ENCODE measurements at regions not wholly inside any gene's neighbourhood (a gene's known extent, or its start where the extent isn't known, plus 50 kb on each side); places are given as distances from the start of the nearest gene placed in this dataset.

GRCh38 chrX:2552621-2553201 is 51.9 kb upstream of the DHRSX start (continued):
- TF ChIP-seq FOXS1 (CRISPR knock-in tag; IDR thresholded peaks at IDR 0.05), result no peak
- no peak for TF ChIP-seq MAZ (IDR thresholded peaks at IDR 0.05; ENCODE audit: borderline replicate concordance, low read depth, low read length)
- TF ChIP-seq FOSL2 (IDR thresholded peaks at IDR 0.05), result no peak
- peak; percentile 51; the same call in 1 of the 2 replicates for TF ChIP-seq FOSL2 (CRISPR knock-in tag; IDR thresholded peaks at IDR 0.05)
- TF ChIP-seq TP53 (CRISPR knock-in tag; IDR thresholded peaks at IDR 0.05), result no peak
- TF ChIP-seq CEBPB (IDR thresholded peaks at IDR 0.05), result peak; percentile 72 to 77; a peak in 3 of 4 replicates
- TF ChIP-seq USF2 (IDR thresholded peaks at IDR 0.05), result no peak
- no peak for TF ChIP-seq MYC (IDR thresholded peaks at IDR 0.05; ENCODE audit: borderline replicate concordance, low read length)
- no peak for TF ChIP-seq ZC3H11A (IDR thresholded peaks at IDR 0.05)
- TF ChIP-seq BCL3 (IDR thresholded peaks at IDR 0.05), result 0 out of 3 replicates have a peak, but pooled peaks have one; percentile 60
- no peak for TF ChIP-seq PBX3 (IDR thresholded peaks at IDR 0.05)
- no peak for TF ChIP-seq ATOH8 (CRISPR knock-in tag; IDR thresholded peaks at IDR 0.05; ENCODE audit: low read depth)
- no peak for TF ChIP-seq BHLHE40 (IDR thresholded peaks at IDR 0.05; ENCODE audit: low read depth, low read length)
- TF ChIP-seq HOXA7 (CRISPR knock-in tag; IDR thresholded peaks at IDR 0.05), result no peak
- no peak for TF ChIP-seq NR3C1 (IDR thresholded peaks at IDR 0.05)
- no peak for TF ChIP-seq CHD4 (IDR thresholded peaks at IDR 0.05; ENCODE audit: borderline replicate concordance)
- TF ChIP-seq HOXB13 (CRISPR knock-in tag; IDR thresholded peaks at IDR 0.05; ENCODE audit: low read depth), result no peak
- peak; percentile 33; the same call in 1 of the 2 replicates for TF ChIP-seq GATA3 (IDR thresholded peaks at IDR 0.05; ENCODE audit: borderline replicate concordance)
- TF ChIP-seq RCOR1 (IDR thresholded peaks at IDR 0.05; ENCODE audit: low read depth, low read length), result no peak
- peak; percentile 49 to 65; a peak in 2 of 5 replicates for TF ChIP-seq JUN (IDR thresholded peaks at IDR 0.05)
- no peak for TF ChIP-seq ZFP36 (IDR thresholded peaks at IDR 0.05; ENCODE audit: borderline replicate concordance, partially characterized antibody)
- TF ChIP-seq MAFK (IDR thresholded peaks at IDR 0.05; ENCODE audit: partially characterized antibody), result no peak
- TF ChIP-seq MAX (IDR thresholded peaks at IDR 0.05), result 0 out of 2 replicates have a peak, but pooled peaks have one; percentile 17

- ChIA-PET POLR2A (no interaction called here), CTCF (no interaction called here)
- WGBS (ENCODE audit: missing lambda C conversion rate), result 64% methylated on average over 8 of the region's 9 CpGs
- Histone ChIP-seq H3K4me3 (no peak overlapping the region), H3K4me1 (peaks cover 19% of the 10 kb centered on the region), H3K27ac (no peak overlapping the region), H3K4me2 (no peak overlapping the region), H3K9me3 (peaks cover 18% of the 10 kb centered on the region; the same call in 1 of the 3 replicates)
- no peak for ATAC-seq
- no peak for FAIRE-seq
- no peak for DNase-seq (ENCODE audit: low read depth in 1 of 2, low spot score in 1 of 2)
- TF ChIP-seq RNF2 (IDR thresholded peaks at IDR 0.05; ENCODE audit: borderline replicate concordance, low read depth) (no peak), MAX (IDR thresholded peaks at IDR 0.05) (no peak), NPAS2 (CRISPR knock-in tag; IDR thresholded peaks at IDR 0.05; ENCODE audit: borderline replicate concordance) (no peak), ELK1 (IDR thresholded peaks at IDR 0.05; ENCODE audit: low read depth, low read length) (no peak), MAZ (IDR thresholded peaks at IDR 0.05; ENCODE audit: borderline replicate concordance, low read depth, low read length) (no peak), HDAC2 (IDR thresholded peaks at IDR 0.05) (no peak), EHMT2 (IDR thresholded peaks at IDR 0.05; ENCODE audit: low read depth) (no peak), BCL3 (IDR thresholded peaks at IDR 0.05) (no peak), MAFK (IDR thresholded peaks at IDR 0.05; ENCODE audit: partially characterized antibody) (no peak), NFE2L2 (conservative IDR thresholded peaks at IDR 0.05; ENCODE audit: low read length) (no peak), MYC (IDR thresholded peaks at IDR 0.05; ENCODE audit: borderline replicate concordance, low read length) (no peak), JUNB (IDR thresholded peaks at IDR 0.05) (no peak), CHD4 (IDR thresholded peaks at IDR 0.05; ENCODE audit: borderline replicate concordance) (no peak), HEYL (CRISPR knock-in tag; IDR thresholded peaks at IDR 0.05) (no peak), CHD2 (IDR thresholded peaks at IDR 0.05; ENCODE audit: low read length, partially characterized antibody) (no peak), SREBF2 (IDR thresholded peaks at IDR 0.05) (no peak)
These were observed 49.7 kb upstream of the DHRSX start for GRCh38 chrX:2550328-2551020.
